Aorta (tissue), 5 donors: ENCODE measurements at regions not wholly inside any gene's neighbourhood (a gene's known extent, or its start where the extent isn't known, plus 50 kb on each side); places are given as distances from the start of the nearest gene placed in this dataset.

Experiments
- ATAC-seq: fragments of 200-7000 bp; cut with Tn5 transposase; one replicate; pipeline ENCODE4 v1.9.1; 2022; ENCODE audit warnings: moderate library complexity; ENCODE audit not compliant: low FRiP score
- DNase-seq, 2 donors: peaks; one replicate each; pipeline ENCODE4 v3.0.0-alpha.2; 2020
- H3K27ac ChIP-seq, 2 donors: one replicate each; pipeline ENCODE4 v1.5.1; 2013; ENCODE audit warnings: low read length in 2 of 2, mild to moderate bottlenecking in 2 of 2, moderate library complexity in 2 of 2, control low read depth in 1 of 2, inconsistent platforms in 1 of 2, low read depth in 1 of 2
- H3K27me3 ChIP-seq, 2 donors: one replicate each; pipeline ENCODE4 v1.6.1; 2013; ENCODE audit warnings: control low read depth in 1 of 2, low read length in 1 of 2, mild to moderate bottlenecking in 1 of 2, moderate library complexity in 1 of 2; ENCODE audit not compliant: insufficient read depth in 2 of 2, control insufficient read depth in 1 of 2
- H3K36me3 ChIP-seq, 2 donors: one replicate each; pipeline ENCODE4 v1.6.1; 2013; ENCODE audit warnings: control low read depth in 1 of 2, low read length in 1 of 2, mild to moderate bottlenecking in 1 of 2; ENCODE audit not compliant: insufficient read depth in 2 of 2, control insufficient read depth in 1 of 2
- H3K4me1 ChIP-seq, 2 donors: one replicate each; pipeline ENCODE4 v1.6.1; 2013; ENCODE audit warnings: low read length in 2 of 2, control low read depth in 1 of 2, mild to moderate bottlenecking in 1 of 2, moderate library complexity in 1 of 2; ENCODE audit not compliant: insufficient read depth in 2 of 2, control insufficient read depth in 1 of 2
- H3K4me3 ChIP-seq, 2 donors: one replicate each; pipeline ENCODE4 v1.5.1; 2013; ENCODE audit warnings: low read length in 2 of 2, control low read depth in 1 of 2, mild to moderate bottlenecking in 1 of 2
- H3K9me3 ChIP-seq: one replicate; pipeline ENCODE4 v1.6.1; 2013; ENCODE audit warnings: mild to moderate bottlenecking, low read length; ENCODE audit not compliant: control insufficient read depth
- WGBS, 2 donors: extraction: QIAGEN DNeasy Blood & Tissue Kit; methylation state at CpG; one replicate each; pipeline ENCODE4 v1.1.7; 2013; 5-methylcytosine and 5-hydroxymethylcytosine counted together
- intact Hi-C, 2 donors: fragments of 100-400 bp; cut with DNase I; formaldehyde crosslinking; loops; one replicate each; pipeline versions ENCODE4 v1.14.2 to v1.15.0; 2022
- donor health status: healthy with polysubstance abuse.
- donor health status: Bipolar disorder and iron deficiency.
- donor health status: DM: no; HTN: no; CAD: no.
- donor health status: DM: no; HTN: no; CAD: no.
- donor health status: DM: yes; HTN: yes; CAD: no.

DNA sequence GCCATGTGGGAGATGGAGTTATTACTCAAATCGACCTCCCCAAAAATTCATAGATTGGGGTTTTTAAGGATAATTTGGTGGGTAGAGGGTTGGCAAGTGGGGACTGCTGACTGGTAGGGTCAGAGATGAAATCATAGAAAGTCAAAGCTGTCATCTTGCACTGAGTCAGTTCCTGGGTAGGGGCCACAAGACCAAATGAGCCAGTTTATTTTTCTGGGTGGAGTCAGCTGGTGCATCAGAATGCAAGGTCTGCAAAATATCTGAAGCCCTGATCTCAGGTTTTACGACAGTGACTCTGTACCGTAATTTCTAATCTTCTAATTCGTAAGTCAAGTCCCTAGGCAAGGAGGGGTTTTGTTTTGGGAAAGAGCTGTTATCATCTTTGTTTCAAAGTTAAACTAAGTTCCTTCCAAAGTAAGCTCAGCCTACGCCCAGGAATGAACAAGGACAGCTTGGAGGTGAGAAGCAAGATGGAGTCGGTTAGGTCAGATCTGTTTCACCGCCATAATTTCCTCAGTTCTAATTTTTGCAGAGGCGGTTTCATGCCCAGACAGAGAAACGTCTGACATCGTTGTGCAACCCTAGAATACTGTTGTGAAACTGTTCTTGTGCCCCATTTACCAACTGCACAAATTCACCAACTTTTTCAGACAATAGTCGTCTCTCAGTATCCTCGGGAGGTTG, 104.5 kb upstream of the SFSWAP start:
- no peak for ATAC-seq
- no peaks in the 10 kb centered on the region for H3K27me3 ChIP-seq
- no peaks in the 10 kb centered on the region for H3K36me3 ChIP-seq
- H3K27ac ChIP-seq = no peak overlapping the region
- no peak for DNase-seq
- H3K9me3 ChIP-seq = no peaks in the 10 kb centered on the region
- 72 to 74% methylated on average over 12 of the region's 12 CpGs for WGBS, 2 donors
- no peak overlapping the region for H3K4me3 ChIP-seq
- no peaks in the 10 kb centered on the region for H3K4me1 ChIP-seq
- intact Hi-C loops = loop anchor here in 1 of 2 donors (10.0 kb wide), 1 partner anchor 398 kb away; no protein-coding TSS in a partner anchor

DNA sequence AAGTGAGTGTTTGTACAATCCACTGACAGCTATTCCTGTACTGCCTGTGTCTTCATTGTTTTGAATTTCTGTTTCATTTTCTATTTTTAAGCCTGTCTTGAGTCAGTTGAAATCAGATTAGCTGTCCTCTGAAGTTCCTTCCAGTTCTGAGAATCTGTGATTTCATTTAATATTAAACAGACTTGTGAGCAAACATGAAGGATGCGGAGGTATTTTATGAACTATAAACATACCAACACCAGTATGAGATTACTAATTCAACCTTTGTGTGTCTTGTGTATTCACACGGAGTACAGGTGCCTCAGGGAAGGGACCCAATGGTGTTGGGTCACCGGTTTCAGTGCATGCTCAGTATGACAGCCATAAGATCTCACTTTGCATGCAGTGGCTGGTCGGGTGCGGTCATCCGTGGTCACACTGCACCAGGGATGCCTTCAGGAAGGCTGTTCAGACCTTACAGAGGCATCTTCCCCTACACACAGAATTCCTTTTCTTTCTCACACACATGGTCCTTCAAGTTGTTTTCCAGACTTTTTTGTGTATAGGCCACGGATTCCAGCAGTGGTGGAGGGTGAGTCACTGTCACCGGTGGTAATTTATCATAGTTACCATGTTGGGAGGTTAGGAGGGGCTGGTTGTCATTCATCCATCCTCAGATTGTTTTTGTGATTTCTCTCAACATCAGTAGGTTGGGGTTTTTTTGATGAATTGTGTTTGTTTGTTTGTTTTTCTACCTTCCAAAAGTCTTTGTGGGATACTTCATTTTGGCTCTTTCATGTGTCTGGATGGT, 103.0 kb upstream of the SFSWAP start:
- intact Hi-C loops = loop anchor here in 1 of 2 donors (10.0 kb wide), 1 partner anchor 397 kb away; no protein-coding TSS in a partner anchor
- no peaks in the 10 kb centered on the region for H3K36me3 ChIP-seq
- no peaks in the 10 kb centered on the region for H3K9me3 ChIP-seq
- no peak overlapping the region for H3K27ac ChIP-seq
- H3K4me1 ChIP-seq = no peaks in the 10 kb centered on the region
- H3K27me3 ChIP-seq = no peaks in the 10 kb centered on the region
- WGBS, 2 donors = 66 to 72% methylated on average over 8 of the region's 8 CpGs
- H3K4me3 ChIP-seq = no peak overlapping the region
- ATAC-seq (no peak), DNase-seq (no peak)

DNA sequence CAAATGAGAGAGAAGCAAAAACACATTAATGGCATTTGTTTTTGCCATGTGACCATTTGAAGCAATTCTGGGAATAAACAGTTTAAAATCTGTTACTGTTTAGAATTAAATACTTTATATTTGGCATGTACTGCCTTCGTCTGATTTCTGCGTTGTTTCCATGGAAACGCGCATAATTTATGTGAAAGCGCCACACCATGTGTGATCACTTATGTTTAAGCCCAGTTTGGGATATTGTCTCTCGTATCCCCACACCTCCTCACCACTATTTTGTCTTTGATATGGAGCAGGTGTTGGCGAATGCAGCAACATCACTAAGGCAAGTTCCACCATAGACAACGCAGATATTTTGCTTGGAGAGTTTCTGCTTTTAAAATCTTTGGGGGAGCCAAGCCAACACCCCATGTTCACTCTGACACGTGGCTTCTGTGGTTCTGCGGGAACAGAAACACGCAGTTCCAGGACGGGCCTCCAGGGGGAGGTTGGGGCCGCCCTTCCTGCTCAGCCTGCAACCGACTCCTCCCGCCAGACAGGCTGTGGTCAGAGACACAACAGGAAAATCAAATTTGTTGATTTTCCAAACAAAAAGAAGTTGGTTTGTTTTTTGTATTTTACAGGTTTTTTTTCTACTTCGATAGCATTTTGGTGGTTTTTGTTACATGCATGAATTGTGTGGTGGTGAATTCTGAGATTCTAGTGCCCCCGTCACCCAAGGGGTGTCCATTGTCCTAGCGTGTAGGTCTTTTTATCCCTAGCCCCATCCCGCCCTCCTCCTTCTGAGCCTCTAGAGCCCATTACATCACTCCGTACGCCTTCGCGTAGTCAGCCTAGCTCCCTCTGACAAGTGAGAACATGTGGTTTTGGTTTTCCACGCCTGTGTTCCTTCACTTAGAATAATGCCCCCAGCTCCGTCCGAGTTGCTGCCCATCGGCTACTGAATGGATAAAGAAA, 101.9 kb upstream of the SFSWAP start:
- 12 to 17% methylated on average over 27 of the region's 27 CpGs for WGBS, 2 donors
- H3K9me3 ChIP-seq = no peaks in the 10 kb centered on the region
- DNase-seq (peak; percentile 80 to 92), ATAC-seq (peak; percentile 85)
- intact Hi-C loops = loop anchor here in 1 of 2 donors (10.0 kb wide), 1 partner anchor 396 kb away; no protein-coding TSS in a partner anchor
- no peaks in the 10 kb centered on the region for H3K36me3 ChIP-seq
- no peaks in the 10 kb centered on the region for H3K27me3 ChIP-seq
- no peaks in the 10 kb centered on the region for H3K4me1 ChIP-seq
- H3K27ac ChIP-seq = no peak overlapping the region
- no peak overlapping the region for H3K4me3 ChIP-seq

DNA sequence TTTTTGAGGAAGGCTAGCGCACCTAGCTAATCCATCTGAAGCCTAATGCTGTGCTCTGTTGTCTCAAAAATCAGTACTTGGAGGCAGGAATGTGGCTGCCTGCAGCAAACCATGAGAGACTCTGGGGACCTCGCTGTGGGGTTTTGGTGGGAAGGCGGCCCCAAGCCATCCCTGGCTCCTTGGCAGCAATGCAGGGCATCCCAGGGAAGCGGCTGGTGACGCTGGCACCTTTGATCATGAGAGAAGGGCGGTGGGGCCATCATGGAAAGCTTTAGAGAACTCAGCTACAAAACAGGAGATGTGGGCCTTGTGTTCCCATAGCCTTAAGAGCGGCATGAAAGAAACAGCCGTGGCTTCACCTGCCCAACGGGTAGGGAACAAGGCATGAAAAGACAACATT, 101.1 kb upstream of the SFSWAP start:
- H3K4me3 ChIP-seq = no peak overlapping the region
- WGBS, 2 donors = 73 to 86% methylated on average over 9 of the region's 9 CpGs
- ATAC-seq (no peak), DNase-seq (no peak)
- H3K4me1 ChIP-seq = no peaks in the 10 kb centered on the region
- H3K36me3 ChIP-seq = no peaks in the 10 kb centered on the region
- H3K27me3 ChIP-seq = no peaks in the 10 kb centered on the region
- no peaks in the 10 kb centered on the region for H3K9me3 ChIP-seq
- intact Hi-C loops = loop anchor here in 1 of 2 donors (10.0 kb wide), 1 partner anchor 395 kb away; no protein-coding TSS in a partner anchor
- H3K27ac ChIP-seq = no peak overlapping the region

DNA sequence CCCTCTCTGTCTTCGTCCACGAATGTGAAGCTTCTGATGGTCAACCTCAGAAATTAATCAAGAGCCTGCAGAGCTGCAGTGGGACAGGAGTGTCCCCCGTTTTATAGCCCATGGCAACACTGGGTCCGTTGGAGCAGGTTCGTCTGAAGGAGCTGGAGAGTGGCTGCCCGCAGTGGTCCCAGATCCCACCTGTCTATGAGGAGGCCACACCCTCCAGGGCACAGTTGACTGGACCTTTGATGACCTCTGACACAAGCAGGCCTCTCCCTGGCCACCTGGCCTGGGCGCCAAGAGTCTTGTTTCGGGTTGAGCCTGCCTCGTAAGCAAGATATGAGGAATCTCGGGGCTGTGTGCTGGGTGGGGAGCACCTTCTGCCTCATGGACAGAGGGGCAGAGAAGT, 100.7 kb upstream of the SFSWAP start:
- 84 to 86% methylated on average over 10 of the region's 10 CpGs for WGBS, 2 donors
- intact Hi-C loops = no loop called here
- no peaks in the 10 kb centered on the region for H3K27me3 ChIP-seq
- H3K36me3 ChIP-seq = no peaks in the 10 kb centered on the region
- no peak overlapping the region for H3K4me3 ChIP-seq
- no peaks in the 10 kb centered on the region for H3K4me1 ChIP-seq
- no peak for DNase-seq
- no peak overlapping the region for H3K27ac ChIP-seq
- ATAC-seq = no peak
- H3K9me3 ChIP-seq = no peaks in the 10 kb centered on the region

DNA sequence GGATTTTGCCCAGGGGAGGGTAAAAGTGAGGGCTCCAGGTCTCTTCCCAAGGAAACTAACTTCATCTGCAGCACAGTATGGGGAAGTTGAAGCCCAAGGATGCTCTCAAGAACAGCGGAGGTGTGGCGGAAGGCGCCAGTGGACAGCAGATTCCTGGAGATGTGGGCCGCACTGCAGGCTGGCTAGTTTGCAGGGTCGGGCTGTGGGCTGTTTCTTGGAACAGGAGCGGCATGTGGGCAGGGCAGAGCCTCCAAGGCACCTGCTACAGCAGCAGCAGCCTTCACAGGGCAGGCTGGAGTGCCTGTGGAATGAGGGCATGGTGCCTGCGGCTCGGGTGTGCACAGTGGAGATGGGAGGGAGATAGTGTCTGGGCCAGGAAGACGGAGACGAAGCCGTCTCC, 100.0 kb upstream of the SFSWAP start:
- Histone ChIP-seq H3K4me1 (no peaks in the 10 kb centered on the region), H3K27ac (no peak overlapping the region), H3K27me3 (no peaks in the 10 kb centered on the region), H3K9me3 (no peaks in the 10 kb centered on the region), H3K4me3 (no peak overlapping the region), H3K36me3 (no peaks in the 10 kb centered on the region)
- ATAC-seq (no peak), DNase-seq (no peak)
- intact Hi-C loops = no loop called here
- WGBS, 2 donors = 74 to 75% methylated on average over 11 of the region's 11 CpGs

DNA sequence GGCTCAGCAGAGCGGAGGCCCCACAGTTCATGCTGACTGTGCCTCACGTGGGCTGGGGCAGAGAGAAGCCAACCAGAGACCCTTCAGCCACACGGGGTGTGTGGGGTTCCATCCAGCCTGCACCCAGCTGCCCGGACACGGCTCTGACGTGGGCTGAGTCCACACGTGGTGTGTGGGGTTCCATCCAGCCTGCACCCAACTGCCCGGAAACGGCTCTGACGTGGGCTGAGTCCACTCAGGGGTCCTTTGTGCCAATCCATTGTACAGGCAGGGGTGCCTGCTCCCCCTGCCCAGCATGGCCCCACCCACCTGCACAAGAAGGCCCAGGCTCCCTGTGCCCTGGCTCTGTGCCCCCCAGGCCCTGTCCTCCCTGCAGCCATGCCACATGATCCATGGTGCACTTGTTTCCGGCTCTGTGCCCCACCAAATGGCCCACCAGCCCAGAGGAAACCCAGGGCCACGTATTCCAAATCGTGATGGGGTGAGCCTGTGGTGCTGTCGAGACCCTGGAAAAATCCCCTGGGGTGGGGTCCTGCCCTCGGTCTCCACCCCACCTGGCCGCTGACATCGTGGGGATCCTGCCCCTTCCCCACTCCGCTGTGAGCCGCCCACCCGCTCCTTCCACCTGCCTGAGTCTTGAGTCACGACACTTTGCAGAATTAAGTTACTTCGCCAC, 99.3 kb upstream of the SFSWAP start:
- DNase-seq (no peak), ATAC-seq (no peak)
- intact Hi-C loops = no loop called here
- Histone ChIP-seq H3K27me3 (no peaks in the 10 kb centered on the region), H3K9me3 (no peaks in the 10 kb centered on the region), H3K4me3 (no peak overlapping the region), H3K27ac (no peak overlapping the region), H3K36me3 (no peaks in the 10 kb centered on the region), H3K4me1 (no peaks in the 10 kb centered on the region)
- WGBS, 2 donors = 85 to 87% methylated on average over 22 of the region's 22 CpGs
